Suprapubic skin (tissue), 4 donors: ENCODE measurements at regions not wholly inside any gene's neighbourhood (a gene's known extent, or its start where the extent isn't known, plus 50 kb on each side); places are given as distances from the start of the nearest gene placed in this dataset.

ENCODE experiments used
- DNase-seq, 2 donors: peaks; one replicate each; pipeline ENCODE4 v3.0.0-alpha.2; 2019; ENCODE audit warnings: low spot score in 2 of 2
- H3K27ac ChIP-seq: fragments of 200-600 bp; sonication (generic); one replicate; pipeline ENCODE4 v1.5.1; 2019
- H3K27me3 ChIP-seq: fragments of 200-600 bp; sonication (generic); one replicate; pipeline ENCODE4 v1.5.1; 2019
- H3K36me3 ChIP-seq: fragments of 200-600 bp; sonication (generic); one replicate; pipeline ENCODE4 v1.5.1; 2019
- H3K4me1 ChIP-seq: fragments of 200-600 bp; sonication (generic); one replicate; pipeline ENCODE4 v1.5.1; 2019
- H3K4me3 ChIP-seq: fragments of 200-600 bp; sonication (generic); one replicate; pipeline ENCODE4 v1.5.1; 2019; ENCODE audit warnings: mild to moderate bottlenecking
- H3K9me3 ChIP-seq: fragments of 200-600 bp; sonication (generic); one replicate; pipeline ENCODE4 v1.5.1; 2019
- CTCF ChIP-seq, 2 donors: fragments of 200-600 bp in 1 of 2; fragments of 450-650 bp in 1 of 2; sonication (generic) in 1 of 2; IDR thresholded peaks; one replicate each; pipeline ENCODE4 v1.5.1; 2016 to 2019; ENCODE audit warnings: antibody characterized with exemption in 2 of 2, mild to moderate bottlenecking in 1 of 2, moderate library complexity in 1 of 2
- EP300 ChIP-seq: sonication (generic); formaldehyde crosslinking; IDR thresholded peaks from one replicate; pipeline ENCODE4 v1.6.1; 2017; ENCODE audit warnings: antibody characterized with exemption
- POLR2A ChIP-seq, 2 donors: fragments of 450-650 bp; IDR thresholded peaks; one replicate each; pipeline ENCODE4 v1.6.1; 2017; ENCODE audit warnings: antibody characterized with exemption in 2 of 2, mild to moderate bottlenecking in 2 of 2, moderate library complexity in 2 of 2
- POLR2AphosphoS5 ChIP-seq, 3 donors: sonication (generic); formaldehyde crosslinking; IDR thresholded peaks; one replicate each; pipeline ENCODE4 v1.6.1; 2017; ENCODE audit warnings: antibody characterized with exemption in 3 of 3
- WGBS: methylation state at CpG from one replicate; pipeline ENCODE4 v1.1.5; 2018; 5-methylcytosine and 5-hydroxymethylcytosine counted together

DNA sequence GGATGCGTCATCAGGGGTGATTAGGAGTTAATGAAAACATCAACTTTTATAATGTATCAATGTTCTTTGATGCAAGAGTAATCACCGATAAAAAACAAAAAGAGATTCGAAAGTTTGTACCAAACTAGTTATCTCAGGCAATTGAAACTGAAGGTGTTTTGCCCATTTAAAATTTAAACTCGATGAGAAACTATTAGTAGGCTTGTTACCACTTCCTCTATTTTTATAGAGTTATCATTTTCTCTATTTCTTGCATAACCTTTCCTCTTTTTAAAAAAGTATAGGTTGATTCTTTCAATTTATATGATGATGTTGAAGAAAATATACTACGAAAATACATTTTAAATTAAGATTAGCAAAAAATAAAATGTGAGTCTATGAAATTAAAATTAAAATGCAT, 597.3 kb upstream of the POT1 start:
- Histone ChIP-seq H3K9me3 (no peaks in the 10 kb centered on the region), H3K36me3 (no peaks in the 10 kb centered on the region), H3K27me3 (no peaks in the 10 kb centered on the region), H3K27ac (no peak overlapping the region), H3K4me3 (no peak overlapping the region), H3K4me1 (no peaks in the 10 kb centered on the region)
- DNase-seq: no peak
- TF ChIP-seq POLR2AphosphoS5 (IDR thresholded peaks at IDR 0.05) (no peak), POLR2A (IDR thresholded peaks at IDR 0.05) (no peak), EP300 (no peak), CTCF (IDR thresholded peaks at IDR 0.05) (no peak)
- WGBS: 87% methylated on average over 5 of the region's 5 CpGs

DNA sequence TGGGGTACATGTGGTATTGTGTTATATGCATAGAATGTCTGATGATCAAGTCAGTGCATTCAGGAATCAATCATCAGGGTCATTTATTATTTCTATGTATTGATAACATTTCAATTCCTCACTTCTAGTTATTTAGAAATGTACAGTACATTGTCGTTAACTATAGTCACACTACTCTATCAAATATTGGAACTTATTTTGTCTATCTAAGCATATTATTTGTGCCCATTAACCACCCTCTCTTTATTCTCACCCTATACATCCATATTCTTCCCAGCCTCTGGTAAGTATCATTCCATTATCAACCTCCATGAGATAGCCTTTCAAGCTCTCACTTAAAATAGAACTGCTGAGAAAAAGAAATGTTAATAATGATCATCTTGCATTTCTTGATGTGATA, 596.5 kb upstream of the POT1 start:
- Histone ChIP-seq H3K36me3 (no peaks in the 10 kb centered on the region), H3K27ac (no peak overlapping the region), H3K4me3 (no peak overlapping the region), H3K9me3 (no peaks in the 10 kb centered on the region), H3K27me3 (no peaks in the 10 kb centered on the region), H3K4me1 (no peaks in the 10 kb centered on the region)
- TF ChIP-seq POLR2AphosphoS5 (IDR thresholded peaks at IDR 0.05) (no peak), POLR2A (IDR thresholded peaks at IDR 0.05) (no peak), CTCF (IDR thresholded peaks at IDR 0.05) (no peak), EP300 (no peak)
- WGBS: 98% methylated on average over 1 of the region's 1 CpG
- no peak for DNase-seq

- 53% methylated on average over 4 of the region's 4 CpGs for WGBS
- H3K4me3 ChIP-seq: no peak overlapping the region
- no peaks in the 10 kb centered on the region for H3K4me1 ChIP-seq
- no peak overlapping the region for H3K27ac ChIP-seq
- no peak for DNase-seq
- H3K9me3 ChIP-seq: no peaks in the 10 kb centered on the region
- H3K27me3 ChIP-seq: no peaks in the 10 kb centered on the region
- TF ChIP-seq EP300 (no peak), CTCF (IDR thresholded peaks at IDR 0.05) (no peak), POLR2AphosphoS5 (IDR thresholded peaks at IDR 0.05) (no peak), POLR2A (IDR thresholded peaks at IDR 0.05) (no peak)
- H3K36me3 ChIP-seq: no peaks in the 10 kb centered on the region
Measured at GRCh38 chr7:125516194-125516593, 586.6 kb upstream of the POT1 start.

DNA sequence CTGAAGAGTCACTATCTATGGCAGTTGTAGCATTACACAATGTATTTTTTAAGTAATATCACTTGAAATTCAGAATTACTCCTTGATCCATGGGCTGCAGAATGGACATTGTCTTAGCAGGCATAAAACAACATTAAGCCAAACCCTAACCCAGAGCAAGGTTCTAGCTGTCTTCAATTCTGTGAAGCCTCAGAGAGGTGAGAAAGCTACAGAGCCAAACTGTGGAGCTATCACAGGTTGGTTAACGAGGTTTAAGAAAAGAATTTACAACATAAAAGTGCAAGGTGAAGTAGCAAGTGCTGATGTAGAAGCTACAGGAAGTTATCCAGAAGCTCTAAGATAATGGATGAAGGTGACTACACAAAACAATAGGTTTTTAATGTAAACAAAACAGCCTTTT, 582.7 kb upstream of the POT1 start:
- no peak overlapping the region for H3K4me3 ChIP-seq
- no peak overlapping the region for H3K27ac ChIP-seq
- no peak for DNase-seq
- no peak for TF ChIP-seq POLR2A (IDR thresholded peaks at IDR 0.05)
- TF ChIP-seq POLR2AphosphoS5 (IDR thresholded peaks at IDR 0.05): no peak
- no peak for TF ChIP-seq EP300
- TF ChIP-seq CTCF (IDR thresholded peaks at IDR 0.05): no peak
- H3K27me3 ChIP-seq: no peaks in the 10 kb centered on the region
- no peaks in the 10 kb centered on the region for H3K9me3 ChIP-seq
- 89% methylated on average over 1 of the region's 1 CpG for WGBS
- no peaks in the 10 kb centered on the region for H3K36me3 ChIP-seq
- H3K4me1 ChIP-seq: no peaks in the 10 kb centered on the region

GRCh38 chr7:125511310-125511709, 581.7 kb upstream of the POT1 start:
- Histone ChIP-seq H3K27ac (no peak overlapping the region), H3K36me3 (no peaks in the 10 kb centered on the region), H3K4me1 (no peaks in the 10 kb centered on the region), H3K4me3 (no peak overlapping the region), H3K27me3 (no peaks in the 10 kb centered on the region), H3K9me3 (peaks cover 3% of the 10 kb centered on the region)
- TF ChIP-seq POLR2AphosphoS5 (IDR thresholded peaks at IDR 0.05): no peak
- TF ChIP-seq CTCF (IDR thresholded peaks at IDR 0.05): no peak
- no peak for TF ChIP-seq EP300
- TF ChIP-seq POLR2A (IDR thresholded peaks at IDR 0.05): no peak
- 92% methylated on average over 5 of the region's 5 CpGs for WGBS
- no peak for DNase-seq
